ENCODE measurements at regions not wholly inside any gene's neighbourhood (a gene's known extent, or its start where the extent isn't known, plus 50 kb on each side); places are given as distances from the start of the nearest gene placed in this dataset.

GRCh38 chr1:55746710-55747109 lies 531.5 kb upstream of the USP24 start:
- DNase-seq (ENCODE audit: low read depth in 1 of 2, low spot score in 1 of 2), result no peak

GRCh38 chr1:55741516-55741915 lies 526.4 kb upstream of the USP24 start:
- no peak for DNase-seq (ENCODE audit: low read depth in 1 of 2, low spot score in 1 of 2)

GRCh38 chr1:55735106-55735505 lies 519.9 kb upstream of the USP24 start:
- DNase-seq (ENCODE audit: low read depth in 1 of 2, low spot score in 1 of 2), result no peak

- DNase-seq (ENCODE audit: low read depth in 1 of 2, low spot score in 1 of 2), result no peak
Measured at GRCh38 chr1:55726994-55727393, 511.8 kb upstream of the USP24 start.

GRCh38 chr1:55725378-55725777 lies 510.2 kb upstream of the USP24 start:
- DNase-seq (ENCODE audit: low read depth in 1 of 2, low spot score in 1 of 2), result no peak

- DNase-seq (ENCODE audit: low read depth in 1 of 2, low spot score in 1 of 2), result no peak
Measured at GRCh38 chr1:55724551-55725325, 509.6 kb upstream of the USP24 start.

GRCh38 chr1:55723001-55723400 lies 507.8 kb upstream of the USP24 start:
- no peak for DNase-seq (ENCODE audit: low read depth in 1 of 2, low spot score in 1 of 2)

GRCh38 chr1:55720261-55720660 lies 505.1 kb upstream of the USP24 start:
- no peak for DNase-seq (ENCODE audit: low read depth in 1 of 2, low spot score in 1 of 2)

- no peak for DNase-seq (ENCODE audit: low read depth in 1 of 2, low spot score in 1 of 2)
Measured at GRCh38 chr1:55718758-55719671, 503.9 kb upstream of the USP24 start.

GRCh38 chr1:55717111-55717510 lies 501.9 kb upstream of the USP24 start:
- DNase-seq (ENCODE audit: low read depth in 1 of 2, low spot score in 1 of 2), result no peak

- DNase-seq (ENCODE audit: low read depth in 1 of 2, low spot score in 1 of 2), result no peak
Measured at GRCh38 chr1:55716610-55717009, 501.4 kb upstream of the USP24 start.

- DNase-seq (ENCODE audit: low read depth in 1 of 2, low spot score in 1 of 2), result no peak
Measured at GRCh38 chr1:55716151-55716550, 501.0 kb upstream of the USP24 start.

GRCh38 chr1:55714230-55714629 lies 499.1 kb upstream of the USP24 start:
- no peak for DNase-seq (ENCODE audit: low read depth in 1 of 2, low spot score in 1 of 2)

GRCh38 chr1:55713516-55713915 lies 498.4 kb upstream of the USP24 start:
- no peak for DNase-seq (ENCODE audit: low read depth in 1 of 2, low spot score in 1 of 2)

GRCh38 chr1:55712148-55712547 lies 497.0 kb upstream of the USP24 start:
- DNase-seq (ENCODE audit: low read depth in 1 of 2, low spot score in 1 of 2), result no peak

- DNase-seq (ENCODE audit: low read depth in 1 of 2, low spot score in 1 of 2), result no peak
Measured at GRCh38 chr1:55708781-55709180, 493.6 kb upstream of the USP24 start.

GRCh38 chr1:55707846-55708245 lies 492.7 kb upstream of the USP24 start:
- DNase-seq (ENCODE audit: low read depth in 1 of 2, low spot score in 1 of 2), result no peak

GRCh38 chr1:55707196-55707595 lies 492.0 kb upstream of the USP24 start:
- no peak for DNase-seq (ENCODE audit: low read depth in 1 of 2, low spot score in 1 of 2)

- DNase-seq (ENCODE audit: low read depth in 1 of 2, low spot score in 1 of 2), result no peak
Measured at GRCh38 chr1:55706397-55706796, 491.2 kb upstream of the USP24 start.

- no peak for DNase-seq (ENCODE audit: low read depth in 1 of 2, low spot score in 1 of 2)
Measured at GRCh38 chr1:55703726-55704363, 488.7 kb upstream of the USP24 start.

- no peak for DNase-seq (ENCODE audit: low read depth in 1 of 2, low spot score in 1 of 2)
Measured at GRCh38 chr1:55702064-55702463, 486.9 kb upstream of the USP24 start.
